ENCODE measurements at regions not wholly inside any gene's neighbourhood (a gene's known extent, or its start where the extent isn't known, plus 50 kb on each side); places are given as distances from the start of the nearest gene placed in this dataset.
"Not testable (repeated sequence)": the region's sequence is repeated elsewhere in the genome, so short reads cannot be mapped to it uniquely, and the experiment has no call there.

- not testable (repeated sequence) for DNase-seq
Observed at GRCh38 chr21:35590284-35590683, 470.0 kb downstream of the SETD4 start.

GRCh38 chr21:35587841-35588380 is 472.4 kb downstream of the SETD4 start:
- DNase-seq: no peak

- no peak for DNase-seq
Observed at GRCh38 chr21:35586305-35586704, 474.0 kb downstream of the SETD4 start.

GRCh38 chr21:35585878-35586277 is 474.4 kb downstream of the SETD4 start:
- no peak for DNase-seq

GRCh38 chr21:35585155-35585554 is 475.2 kb downstream of the SETD4 start:
- DNase-seq: no peak

- DNase-seq: no peak
Observed at GRCh38 chr21:35583566-35584216, 476.6 kb downstream of the SETD4 start.

GRCh38 chr21:35582731-35583130 is 477.6 kb downstream of the SETD4 start:
- DNase-seq: no peak

GRCh38 chr21:35581640-35582039 is 478.7 kb downstream of the SETD4 start:
- DNase-seq: no peak

- DNase-seq: no peak
Observed at GRCh38 chr21:35579520-35580293, 480.6 kb downstream of the SETD4 start.

GRCh38 chr21:35578831-35579471 is 481.4 kb downstream of the SETD4 start:
- no peak for DNase-seq

GRCh38 chr21:35578347-35578782 is 482.0 kb downstream of the SETD4 start:
- no peak for DNase-seq

GRCh38 chr21:35575280-35575915 is 484.9 kb downstream of the SETD4 start:
- DNase-seq: no peak

GRCh38 chr21:35573472-35574374 is 486.6 kb downstream of the SETD4 start:
- no peak for DNase-seq

- no peak for DNase-seq
Observed at GRCh38 chr21:35571910-35572309, 488.4 kb downstream of the SETD4 start.

- no peak for DNase-seq
Observed at GRCh38 chr21:35568643-35569042, 491.7 kb downstream of the SETD4 start.

GRCh38 chr21:35566874-35567273 is 493.5 kb downstream of the SETD4 start:
- no peak for DNase-seq

GRCh38 chr21:35565204-35565611 is 495.1 kb downstream of the SETD4 start:
- DNase-seq: no peak

- DNase-seq: no peak
Observed at GRCh38 chr21:35563885-35564451, 496.4 kb downstream of the SETD4 start.

GRCh38 chr21:35562876-35563275 is 497.4 kb downstream of the SETD4 start:
- DNase-seq: no peak

- DNase-seq: no peak
Observed at GRCh38 chr21:35561116-35561515, 499.2 kb downstream of the SETD4 start.

- no peak for DNase-seq
Observed at GRCh38 chr21:35559829-35560225, 500.5 kb downstream of the SETD4 start.
